Hepatocyte (in vitro differentiated cells): ENCODE measurements at regions not wholly inside any gene's neighbourhood (a gene's known extent, or its start where the extent isn't known, plus 50 kb on each side); places are given as distances from the start of the nearest gene placed in this dataset.

Experiments
- EZH2 ChIP-seq: fragments of 200-600 bp; sonication (generic); IDR thresholded peaks from 2 replicates; pipeline ENCODE4 v1.6.1; 2016; ENCODE audit warnings: antibody characterized with exemption, mild to moderate bottlenecking, borderline replicate concordance
- TF ChIP-seq, protein P1 (sequence below): fragments of 200-600 bp; sonication (generic); IDR thresholded peaks from 2 replicates; pipeline ENCODE4 v1.5.1; 2016; ENCODE audit warnings: antibody characterized with exemption, mild to moderate bottlenecking; ENCODE audit not compliant: poor library complexity

DNA sequence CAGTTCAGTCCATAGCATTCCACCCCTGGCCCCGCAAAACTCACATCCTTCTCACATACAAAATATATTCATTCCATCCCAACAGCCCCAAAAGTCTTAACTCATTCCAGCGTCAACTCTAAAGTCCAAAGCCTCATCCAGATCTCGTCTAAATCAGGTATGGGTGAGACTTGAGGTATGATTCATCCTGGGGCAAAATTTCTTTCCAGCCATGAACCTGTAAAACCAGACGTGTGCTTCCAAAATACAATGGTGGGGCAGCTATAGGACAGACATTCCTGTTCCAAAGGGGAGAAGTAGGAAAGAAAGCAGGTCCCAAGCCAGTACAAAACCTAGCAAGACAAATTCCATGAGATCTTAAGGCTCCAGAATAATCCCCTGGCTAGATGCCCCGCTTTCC lies 76.9 kb downstream of the CLDN34 start:
- TF ChIP-seq, protein P1, sequence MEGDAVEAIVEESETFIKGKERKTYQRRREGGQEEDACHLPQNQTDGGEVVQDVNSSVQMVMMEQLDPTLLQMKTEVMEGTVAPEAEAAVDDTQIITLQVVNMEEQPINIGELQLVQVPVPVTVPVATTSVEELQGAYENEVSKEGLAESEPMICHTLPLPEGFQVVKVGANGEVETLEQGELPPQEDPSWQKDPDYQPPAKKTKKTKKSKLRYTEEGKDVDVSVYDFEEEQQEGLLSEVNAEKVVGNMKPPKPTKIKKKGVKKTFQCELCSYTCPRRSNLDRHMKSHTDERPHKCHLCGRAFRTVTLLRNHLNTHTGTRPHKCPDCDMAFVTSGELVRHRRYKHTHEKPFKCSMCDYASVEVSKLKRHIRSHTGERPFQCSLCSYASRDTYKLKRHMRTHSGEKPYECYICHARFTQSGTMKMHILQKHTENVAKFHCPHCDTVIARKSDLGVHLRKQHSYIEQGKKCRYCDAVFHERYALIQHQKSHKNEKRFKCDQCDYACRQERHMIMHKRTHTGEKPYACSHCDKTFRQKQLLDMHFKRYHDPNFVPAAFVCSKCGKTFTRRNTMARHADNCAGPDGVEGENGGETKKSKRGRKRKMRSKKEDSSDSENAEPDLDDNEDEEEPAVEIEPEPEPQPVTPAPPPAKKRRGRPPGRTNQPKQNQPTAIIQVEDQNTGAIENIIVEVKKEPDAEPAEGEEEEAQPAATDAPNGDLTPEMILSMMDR = no peak
- TF ChIP-seq EZH2 = no peak
